T-cell (primary cell): ENCODE measurements at regions not wholly inside any gene's neighbourhood (a gene's known extent, or its start where the extent isn't known, plus 50 kb on each side); places are given as distances from the start of the nearest gene placed in this dataset.

Experiments used
- ATAC-seq, 4 experiments: fragments of 200-7000 bp in 3 of 4; fragments of 150-1000 bp in 1 of 4; cut with Tn5 transposase; replicated peaks in 1 of 4; 1 replicate in 3 of 4; 2 replicates in 1 of 4; pipeline ENCODE4 v1.10.0; 2021; ENCODE audit warnings: moderate library complexity in 3 of 4, mild to moderate bottlenecking in 2 of 4, moderate number of reproducible peaks in 1 of 4
- CTCF ChIA-PET, 2 donors: fragments of 300-600 bp; sonication (Branson Sonifier 250); formaldehyde crosslinking; loops; one replicate each; lab custom pipeline; 2022; ENCODE audit warnings: antibody characterized with exemption in 2 of 2; lab: Charles Lee
- POLR2A ChIA-PET, 2 donors: fragments of 300-600 bp; sonication (Branson Sonifier 250); formaldehyde crosslinking; loops; one replicate each; lab custom pipeline; 2022; ENCODE audit warnings: antibody characterized with exemption in 2 of 2; lab: Charles Lee
- DNase-seq, 35 experiments: peaks; one replicate each; pipeline versions ENCODE4 v3.0.0 to v3.0.0-alpha.2; 2013 to 2023
- H3K27ac ChIP-seq: one replicate; pipeline ENCODE4 v1.5.1; 2013; ENCODE audit warnings: low read length
- H3K27me3 ChIP-seq, 2 experiments: replicated peaks in 1 of 2; 1 replicate in 1 of 2; 2 replicates in 1 of 2; pipeline versions ENCODE4 v1.6.1 to v1.7.0; 2013; ENCODE audit warnings: low read length in 1 of 2, mixed read lengths in 1 of 2; ENCODE audit not compliant: control insufficient read depth in 2 of 2, insufficient read depth in 2 of 2; ENCODE audit errors: extremely low read depth in 1 of 2
- H3K36me3 ChIP-seq, 2 donors: 1 replicate in 1 of 2; 2 replicates in 1 of 2; pipeline versions ENCODE4 v1.6.1 to v1.7.0; 2013; ENCODE audit warnings: low read length in 1 of 2; ENCODE audit not compliant: control insufficient read depth in 2 of 2, insufficient read depth in 1 of 2; ENCODE audit errors: extremely low read depth in 1 of 2
- H3K4me1 ChIP-seq, 2 experiments: 1 replicate in 1 of 2; 2 replicates in 1 of 2; pipeline versions ENCODE4 v1.6.1 to v1.7.0; 2013; ENCODE audit warnings: low read length in 2 of 2, mixed read lengths in 1 of 2; ENCODE audit not compliant: insufficient read depth in 2 of 2, control insufficient read depth in 1 of 2; ENCODE audit errors: extremely low read depth in 1 of 2
- H3K4me3 ChIP-seq, 2 donors: 1 replicate in 1 of 2; 2 replicates in 1 of 2; pipeline versions ENCODE4 v1.5.1 to v1.7.0; 2013; ENCODE audit warnings: mild to moderate bottlenecking in 2 of 2, low read length in 1 of 2, moderate library complexity in 1 of 2; ENCODE audit not compliant: control insufficient read depth in 1 of 2; ENCODE audit errors: extremely low read depth in 1 of 2
- H3K9me3 ChIP-seq: 2 replicates; pipeline ENCODE4 v1.7.0; 2013
- H3K27ac Mint-ChIP-seq, 2 donors: one replicate each; pipeline ENCODE4 v1.8.0; 2020 to 2021; ENCODE audit warnings: mild to moderate bottlenecking in 2 of 2, mixed read lengths in 2 of 2
- H3K27me3 Mint-ChIP-seq, 2 donors: one replicate each; pipeline ENCODE4 v1.8.0; 2021 to 2022; ENCODE audit warnings: mixed read lengths in 2 of 2
- H3K36me3 Mint-ChIP-seq: one replicate; pipeline ENCODE4 v1.8.0; 2021; ENCODE audit warnings: mixed read lengths
- H3K4me1 Mint-ChIP-seq, 3 donors: one replicate each; pipeline ENCODE4 v1.8.0; 2020 to 2022; ENCODE audit warnings: mixed read lengths in 3 of 3, mild to moderate bottlenecking in 1 of 3
- H3K4me3 Mint-ChIP-seq, 3 donors: one replicate each; pipeline ENCODE4 v1.8.0; 2020 to 2022; ENCODE audit warnings: mild to moderate bottlenecking in 3 of 3, mixed read lengths in 3 of 3, moderate library complexity in 3 of 3
- H3K9me3 Mint-ChIP-seq, 3 donors: one replicate each; pipeline ENCODE4 v1.8.0; 2020 to 2022; ENCODE audit warnings: mixed read lengths in 3 of 3
- WGBS: methylation state at CpG from one replicate; pipeline ENCODE4 v1.1.5; 2013; ENCODE audit warnings: missing lambda C conversion rate; ENCODE audit not compliant: insufficient coverage; 5-methylcytosine and 5-hydroxymethylcytosine counted together

- Mint-ChIP-seq H3K27me3 (peaks cover 0 to 5% of the 10 kb centered on the region in 2 donors), H3K4me1 (peaks cover 18 to 35% (median 25%) of the 10 kb centered on the region in 3 donors), H3K36me3 (no peaks in the 10 kb centered on the region), H3K27ac (no peak overlapping the region), H3K9me3 (no peaks in the 10 kb centered on the region), H3K4me3 (no peak overlapping the region)
- 80% methylated on average over 4 of the region's 5 CpGs for WGBS
- H3K27ac ChIP-seq, result no peak overlapping the region
- no peaks in the 10 kb centered on the region for H3K36me3 ChIP-seq
- no peaks in the 10 kb centered on the region for H3K27me3 ChIP-seq
- POLR2A ChIA-PET, result interaction anchor here in 1 of 2 donors (0.7 kb wide), 1 partner anchor 256 kb away, joined by 4 read pairs; no protein-coding TSS in a partner anchor
- peaks cover 9 to 10% of the 10 kb centered on the region in 2 experiments for H3K4me1 ChIP-seq
- no peak for DNase-seq
- H3K9me3 ChIP-seq, result no peaks in the 10 kb centered on the region
- no peak overlapping the region for H3K4me3 ChIP-seq
- CTCF ChIA-PET, result no interaction called here
- ATAC-seq, result no peak
Measured at GRCh38 chr7:115227473-115228235, 305.8 kb downstream of the MDFIC start.

DNA sequence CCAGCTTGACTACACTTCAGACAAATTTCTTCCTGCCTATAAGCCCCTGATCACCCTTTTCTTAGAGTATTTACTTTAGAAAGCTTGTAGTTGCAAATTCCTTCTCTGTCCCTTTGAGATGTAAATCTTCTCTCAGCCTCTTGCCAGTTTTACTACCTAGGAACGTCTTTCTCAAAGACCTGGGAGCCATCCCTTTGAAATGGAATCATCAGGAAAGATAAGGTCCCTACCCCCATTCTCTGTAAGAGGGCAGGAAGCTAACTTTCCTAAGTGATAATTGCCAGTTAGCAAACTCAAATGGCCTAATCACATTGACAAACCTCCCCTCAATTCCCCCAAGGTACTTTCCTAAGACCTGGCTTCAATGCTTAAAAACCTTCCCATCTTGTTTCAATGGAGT lies 304.5 kb downstream of the MDFIC start:
- Histone ChIP-seq H3K27me3 (no peaks in the 10 kb centered on the region), H3K36me3 (no peaks in the 10 kb centered on the region), H3K4me3 (no peak overlapping the region), H3K9me3 (no peaks in the 10 kb centered on the region), H3K27ac (no peak overlapping the region), H3K4me1 (peaks cover 9 to 10% of the 10 kb centered on the region in 2 experiments)
- ChIA-PET POLR2A (no interaction called here), CTCF (no interaction called here)
- DNase-seq, result no peak
- ATAC-seq, result no peak
- H3K4me3 Mint-ChIP-seq, result no peak overlapping the region
- no peaks in the 10 kb centered on the region for H3K9me3 Mint-ChIP-seq
- H3K27me3 Mint-ChIP-seq, result peaks cover 0 to 5% of the 10 kb centered on the region in 2 donors
- H3K36me3 Mint-ChIP-seq, result no peaks in the 10 kb centered on the region
- no peak overlapping the region for H3K27ac Mint-ChIP-seq
- H3K4me1 Mint-ChIP-seq, result peaks cover 18 to 30% (median 25%) of the 10 kb centered on the region in 3 donors
- 83% methylated on average over 1 of the region's 1 CpG for WGBS

- Histone ChIP-seq H3K9me3 (no peaks in the 10 kb centered on the region), H3K4me1 (peaks cover 5 to 7% of the 10 kb centered on the region in 2 experiments), H3K27me3 (no peaks in the 10 kb centered on the region), H3K4me3 (no peak overlapping the region), H3K27ac (no peak overlapping the region), H3K36me3 (no peaks in the 10 kb centered on the region)
- ATAC-seq (no peak), DNase-seq (no peak)
- Mint-ChIP-seq H3K36me3 (no peaks in the 10 kb centered on the region), H3K4me1 (peaks cover 11 to 19% (median 15%) of the 10 kb centered on the region in 3 donors), H3K27me3 (peaks cover 0 to 5% of the 10 kb centered on the region in 2 donors), H3K27ac (no peak overlapping the region), H3K4me3 (no peak overlapping the region), H3K9me3 (no peaks in the 10 kb centered on the region)
- ChIA-PET CTCF (no interaction called here), POLR2A (no interaction called here)
- WGBS, result 78% methylated on average over 6 of the region's 6 CpGs
Measured at GRCh38 chr7:115224922-115225321, 303.0 kb downstream of the MDFIC start.

DNA sequence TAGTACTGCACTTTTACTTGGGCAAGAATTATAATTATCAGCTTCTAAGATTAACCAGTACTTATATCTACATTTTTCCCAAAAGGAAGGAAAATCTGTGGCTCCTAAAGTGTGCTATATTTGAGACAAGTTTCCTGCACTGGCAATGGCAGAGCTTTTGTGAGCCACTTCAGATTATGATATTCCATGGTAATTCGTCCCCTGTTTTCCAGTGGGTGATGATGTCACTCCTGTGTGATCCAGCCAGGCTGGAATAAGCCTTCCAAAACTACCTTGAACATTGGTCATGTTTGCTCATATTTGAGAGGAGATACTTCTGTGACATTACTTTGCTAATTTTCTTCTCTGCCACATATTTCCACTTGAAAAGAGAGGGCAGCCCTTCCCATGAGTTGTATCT lies 302.1 kb downstream of the MDFIC start:
- no peak overlapping the region for H3K4me3 Mint-ChIP-seq
- Histone ChIP-seq H3K4me3 (no peak overlapping the region), H3K27ac (no peak overlapping the region), H3K9me3 (no peaks in the 10 kb centered on the region), H3K36me3 (no peaks in the 10 kb centered on the region), H3K27me3 (no peaks in the 10 kb centered on the region), H3K4me1 (peaks cover 0 to 2% of the 10 kb centered on the region in 2 experiments)
- peaks cover 2 to 10% (median 6%) of the 10 kb centered on the region in 3 donors for H3K4me1 Mint-ChIP-seq
- POLR2A ChIA-PET, result no interaction called here
- no peak for ATAC-seq
- CTCF ChIA-PET, result no interaction called here
- H3K27ac Mint-ChIP-seq, result no peak overlapping the region
- DNase-seq, result no peak
- H3K36me3 Mint-ChIP-seq, result no peaks in the 10 kb centered on the region
- H3K9me3 Mint-ChIP-seq, result no peaks in the 10 kb centered on the region
- H3K27me3 Mint-ChIP-seq, result peaks cover 0 to 5% of the 10 kb centered on the region in 2 donors
- WGBS, result no CpG with 5 or more reads among the region's 1 CpG

DNA sequence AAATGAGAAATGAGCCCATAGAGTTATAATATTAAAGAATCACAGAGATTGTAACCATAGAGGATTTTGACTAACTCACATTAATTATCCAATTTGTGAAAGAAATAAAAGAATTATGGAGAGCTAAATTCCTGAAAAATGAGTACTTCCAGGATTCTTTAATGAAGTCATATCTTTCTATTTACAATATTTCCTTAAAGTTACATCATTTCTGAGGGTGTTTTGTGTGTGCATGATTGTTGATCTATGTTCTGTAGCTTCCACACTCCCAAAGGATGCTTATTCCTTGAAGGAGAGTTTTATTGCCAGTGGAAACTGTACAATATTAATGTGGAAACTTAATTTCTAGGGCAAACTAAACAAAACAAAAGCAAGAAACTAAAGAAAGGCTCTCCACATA lies 299.6 kb downstream of the MDFIC start:
- CTCF ChIA-PET, result interaction anchor here (0.6 to 1.4 kb wide), 2 partner anchors 356 to 527 kb away, joined by 3 to 6 read pairs; no protein-coding TSS in a partner anchor
- Mint-ChIP-seq H3K4me3 (no peak overlapping the region), H3K27ac (no peak overlapping the region), H3K9me3 (no peaks in the 10 kb centered on the region), H3K4me1 (peaks cover 10 to 12% (median 11%) of the 10 kb centered on the region in 3 donors), H3K27me3 (peaks cover 0 to 5% of the 10 kb centered on the region in 2 donors), H3K36me3 (no peaks in the 10 kb centered on the region)
- Histone ChIP-seq H3K27ac (no peak overlapping the region), H3K4me1 (peaks cover 0 to 7% of the 10 kb centered on the region in 2 experiments), H3K4me3 (no peak overlapping the region), H3K9me3 (no peaks in the 10 kb centered on the region), H3K27me3 (no peaks in the 10 kb centered on the region), H3K36me3 (no peaks in the 10 kb centered on the region)
- DNase-seq (no peak), ATAC-seq (no peak)
- POLR2A ChIA-PET, result no interaction called here

- POLR2A ChIA-PET, result interaction anchor here in 1 of 2 donors (0.5 kb wide), 1 partner anchor 142 kb away, joined by 5 read pairs; no protein-coding TSS in a partner anchor
Measured at GRCh38 chr7:115218076-115218475, 296.2 kb downstream of the MDFIC start.

More at GRCh38 chr7:115218076-115218475, 296.2 kb downstream of the MDFIC start:
- ATAC-seq (no peak), DNase-seq (no peak)
- H3K36me3 Mint-ChIP-seq, result no peaks in the 10 kb centered on the region
- H3K27me3 Mint-ChIP-seq, result no peaks in the 10 kb centered on the region
- peaks cover 0 to 11% of the 10 kb centered on the region in 2 experiments for H3K4me1 ChIP-seq
- WGBS, result no CpG with 5 or more reads among the region's 1 CpG
- H3K4me3 ChIP-seq, result no peak overlapping the region
- H3K4me3 Mint-ChIP-seq, result no peak overlapping the region
- H3K9me3 ChIP-seq, result no peaks in the 10 kb centered on the region
- H3K27me3 ChIP-seq, result no peaks in the 10 kb centered on the region
- H3K27ac ChIP-seq, result no peak overlapping the region
- no peak overlapping the region for H3K27ac Mint-ChIP-seq
- no peaks in the 10 kb centered on the region for H3K9me3 Mint-ChIP-seq
- no peaks in the 10 kb centered on the region for H3K36me3 ChIP-seq
- CTCF ChIA-PET, result interaction anchor here (0.5 to 3.6 kb wide), 5 partner anchors 352 to 1351 kb away, joined by 3 to 80 read pairs (median 3); no protein-coding TSS in a partner anchor
- H3K4me1 Mint-ChIP-seq, result peaks cover 10 to 13% (median 12%) of the 10 kb centered on the region in 3 donors
